Kidney (tissue), 13 donors: ENCODE measurements at regions not wholly inside any gene's neighbourhood (a gene's known extent, or its start where the extent isn't known, plus 50 kb on each side); places are given as distances from the start of the nearest gene placed in this dataset.

ENCODE experiments used
- DNase-seq, 5 donors: peaks; one replicate each; pipeline ENCODE4 v3.0.0-alpha.2; 2013 to 2020
- FAIRE-seq: peaks from 2 replicates; lab custom pipeline; 2012; peaks lifted over from hg19 to GRCh38; lab: Jason Lieb, UNC
- H3K27ac ChIP-seq, 2 donors: one replicate each; pipeline ENCODE4 v1.7.0; 2013; ENCODE audit warnings: low read depth in 2 of 2, low read length in 2 of 2, inconsistent platforms in 1 of 2
- H3K27me3 ChIP-seq: one replicate; pipeline ENCODE4 v1.7.1; 2013; ENCODE audit warnings: low read length, inconsistent platforms; ENCODE audit not compliant: control insufficient read depth, insufficient read depth
- H3K36me3 ChIP-seq, 3 donors: one replicate each; pipeline versions ENCODE4 v1.7.0 to v1.7.1; 2013; ENCODE audit warnings: low read length in 3 of 3, control low read depth in 1 of 3, inconsistent platforms in 1 of 3; ENCODE audit not compliant: insufficient read depth in 3 of 3, control insufficient read depth in 2 of 3
- H3K4me1 ChIP-seq, 3 donors: one replicate each; pipeline versions ENCODE4 v1.7.0 to v1.7.1; 2013; ENCODE audit warnings: low read length in 3 of 3, inconsistent platforms in 1 of 3, low read depth in 1 of 3; ENCODE audit not compliant: control insufficient read depth in 2 of 3, insufficient read depth in 2 of 3
- H3K4me3 ChIP-seq, 3 donors: one replicate each; pipeline versions ENCODE4 v1.7.0 to v1.8.1; 2013; ENCODE audit warnings: low read length in 3 of 3, control low read depth in 1 of 3, inconsistent platforms in 1 of 3
- H3K9ac ChIP-seq, 3 donors: one replicate each; pipeline versions ENCODE4 v1.7.0 to v1.7.1; 2013; ENCODE audit warnings: low read length in 3 of 3, control low read depth in 1 of 3, inconsistent platforms in 1 of 3
- H3K9me3 ChIP-seq, 3 donors: one replicate each; pipeline versions ENCODE4 v1.7.0 to v1.7.1; 2013; ENCODE audit warnings: low read length in 3 of 3, control low read depth in 1 of 3, inconsistent platforms in 1 of 3; ENCODE audit not compliant: control insufficient read depth in 2 of 3, insufficient read depth in 1 of 3
- intact Hi-C: fragments of 100-400 bp; cut with DNase I; formaldehyde crosslinking; loops from one replicate; pipeline ENCODE4 v1.11.1; 2022
- TF ChIP-seq, protein P1 (sequence below): IDR thresholded peaks from 3 replicates; pipeline ENCODE4 v1.5.1; 2012; ENCODE audit warnings: mild to moderate bottlenecking, moderate library complexity, borderline replicate concordance; ENCODE audit not compliant: insufficient read depth; ENCODE audit errors: extremely low read depth
- donor health status: control.
- donor health status: control.
- donor health status: control.
- donor health status: control.
- donor health status: control.
- donor health status: DM: yes; HTN: yes; CAD: no.
- donor health status: Normal renal cell carcinoma (clear cell type).

- H3K4me3 ChIP-seq: no peak overlapping the region
- DNase-seq: no peak
- H3K36me3 ChIP-seq: no peaks in the 10 kb centered on the region
- H3K27ac ChIP-seq: no peak overlapping the region
- H3K9me3 ChIP-seq: no peaks in the 10 kb centered on the region
- H3K27me3 ChIP-seq: no peaks in the 10 kb centered on the region
- no peak overlapping the region for H3K9ac ChIP-seq
- intact Hi-C loops: no loop called here
- no peak for FAIRE-seq
- TF ChIP-seq, protein P1, sequence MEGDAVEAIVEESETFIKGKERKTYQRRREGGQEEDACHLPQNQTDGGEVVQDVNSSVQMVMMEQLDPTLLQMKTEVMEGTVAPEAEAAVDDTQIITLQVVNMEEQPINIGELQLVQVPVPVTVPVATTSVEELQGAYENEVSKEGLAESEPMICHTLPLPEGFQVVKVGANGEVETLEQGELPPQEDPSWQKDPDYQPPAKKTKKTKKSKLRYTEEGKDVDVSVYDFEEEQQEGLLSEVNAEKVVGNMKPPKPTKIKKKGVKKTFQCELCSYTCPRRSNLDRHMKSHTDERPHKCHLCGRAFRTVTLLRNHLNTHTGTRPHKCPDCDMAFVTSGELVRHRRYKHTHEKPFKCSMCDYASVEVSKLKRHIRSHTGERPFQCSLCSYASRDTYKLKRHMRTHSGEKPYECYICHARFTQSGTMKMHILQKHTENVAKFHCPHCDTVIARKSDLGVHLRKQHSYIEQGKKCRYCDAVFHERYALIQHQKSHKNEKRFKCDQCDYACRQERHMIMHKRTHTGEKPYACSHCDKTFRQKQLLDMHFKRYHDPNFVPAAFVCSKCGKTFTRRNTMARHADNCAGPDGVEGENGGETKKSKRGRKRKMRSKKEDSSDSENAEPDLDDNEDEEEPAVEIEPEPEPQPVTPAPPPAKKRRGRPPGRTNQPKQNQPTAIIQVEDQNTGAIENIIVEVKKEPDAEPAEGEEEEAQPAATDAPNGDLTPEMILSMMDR: no peak
- no peaks in the 10 kb centered on the region for H3K4me1 ChIP-seq
These were observed 286.3 kb upstream of the ATP2B1 start for GRCh38 chr12:89994911-89995310.

DNA sequence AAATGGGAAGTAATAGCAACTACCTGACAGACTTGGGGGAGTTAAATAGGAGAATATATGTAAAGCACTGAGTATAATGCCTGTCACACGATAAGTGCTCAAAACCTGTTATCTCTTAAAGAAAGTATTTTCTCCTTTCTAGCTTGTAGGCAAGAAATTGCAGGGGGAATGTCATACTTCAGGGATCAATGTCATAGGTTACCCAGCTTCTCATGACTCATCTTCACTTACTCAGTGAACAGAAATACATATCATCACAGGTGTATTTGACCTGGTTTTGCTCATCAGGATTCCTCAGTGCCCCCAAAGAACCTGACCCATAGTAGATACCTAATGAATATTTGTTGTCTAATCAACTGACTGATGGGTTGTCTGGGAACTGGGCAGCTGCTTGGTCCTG is 285.0 kb upstream of the ATP2B1 start:
- FAIRE-seq: no peak
- no peak overlapping the region for H3K4me3 ChIP-seq
- no peak for DNase-seq
- H3K36me3 ChIP-seq: no peaks in the 10 kb centered on the region
- no peaks in the 10 kb centered on the region for H3K9me3 ChIP-seq
- H3K27ac ChIP-seq: no peak overlapping the region
- TF ChIP-seq, protein P1: no peak
- intact Hi-C loops: no loop called here
- no peak overlapping the region for H3K9ac ChIP-seq
- H3K4me1 ChIP-seq: peaks cover 0 to under 1% (median under 1%) of the 10 kb centered on the region in 3 donors
- H3K27me3 ChIP-seq: no peaks in the 10 kb centered on the region

DNA sequence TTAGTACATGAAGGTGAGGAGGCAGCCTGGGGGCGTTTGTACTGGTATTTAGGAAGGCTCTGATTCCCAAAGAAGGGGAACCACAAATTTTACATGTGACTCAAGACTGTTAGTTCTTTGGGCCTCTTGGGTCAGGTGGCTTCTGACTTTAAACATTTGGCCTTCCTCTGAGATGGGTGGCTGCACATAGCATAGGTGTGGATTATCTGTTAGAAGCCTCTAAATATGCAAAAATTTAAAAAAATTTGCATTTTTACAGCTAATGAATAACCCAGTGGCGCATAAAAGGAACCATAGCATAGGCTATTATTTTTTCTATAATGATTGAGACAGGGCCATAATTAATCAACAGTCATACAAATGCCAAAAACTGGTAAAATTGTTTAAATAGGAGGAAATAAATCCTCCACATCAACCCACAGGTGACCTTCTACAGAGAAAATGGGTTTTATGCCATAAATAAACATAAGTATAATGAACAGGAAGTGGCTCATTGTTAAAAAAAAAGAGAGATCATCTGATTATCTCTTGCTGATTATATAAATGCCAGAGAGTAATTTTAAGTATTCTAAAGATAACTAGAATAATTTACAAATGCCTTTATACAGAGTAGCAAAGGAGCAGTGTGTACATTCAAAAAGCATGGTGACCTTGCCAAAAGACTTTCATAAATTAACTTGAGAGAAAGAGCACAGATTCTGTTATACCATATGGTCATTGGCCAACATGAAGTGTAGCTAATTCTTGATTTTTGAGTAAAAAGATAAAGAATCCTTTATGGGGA is 284.2 kb upstream of the ATP2B1 start:
- DNase-seq (peak in 2 of 5 donors; percentile 47 to 74), FAIRE-seq (no peak)
- H3K9me3 ChIP-seq: no peaks in the 10 kb centered on the region
- H3K4me3 ChIP-seq: no peak overlapping the region
- no peaks in the 10 kb centered on the region for H3K36me3 ChIP-seq
- H3K27ac ChIP-seq: no peak overlapping the region
- no peak overlapping the region for H3K9ac ChIP-seq
- intact Hi-C loops: no loop called here
- TF ChIP-seq, protein P1: no peak
- H3K27me3 ChIP-seq: no peaks in the 10 kb centered on the region
- H3K4me1 ChIP-seq: peaks cover 2 to 3% (median 2%) of the 10 kb centered on the region in 3 donors
